Stimulated activated CD8-positive, alpha-beta memory T cell treated with anti-CD3 and anti-CD28 coated beads, Interleukin-15, amount 100 ng/mL, for 24 hours (primary cell): ENCODE measurements at regions not wholly inside any gene's neighbourhood (a gene's known extent, or its start where the extent isn't known, plus 50 kb on each side); places are given as distances from the start of the nearest gene placed in this dataset.

Source experiments
- DNase-seq: peaks from one replicate; pipeline ENCODE4 v3.0.0-alpha.2; 2020; ENCODE audit warnings: low read depth

DNA sequence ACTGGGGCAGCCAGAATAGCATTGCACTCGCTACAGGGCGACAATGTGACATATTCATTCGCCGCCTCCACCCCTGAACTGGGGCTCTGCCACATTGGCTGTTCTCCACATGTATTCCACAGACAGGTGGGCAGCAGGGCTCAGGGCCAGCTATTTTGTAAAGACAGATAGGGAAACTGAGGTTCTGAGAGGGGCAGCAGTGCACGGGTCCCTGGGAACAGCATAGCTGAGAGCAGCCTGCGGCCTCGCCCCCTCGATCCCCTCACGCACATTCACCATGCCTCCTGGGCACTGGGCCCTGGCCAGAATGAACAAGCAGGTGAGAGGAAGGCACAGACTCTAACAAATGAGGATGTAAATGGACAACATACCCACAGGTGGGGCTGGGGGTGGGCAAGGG is 75.0 kb upstream of the SPATA12 start:
- DNase-seq = no peak

GRCh38 chr3:56983427-56983826 is 77.0 kb upstream of the SPATA12 start:
- DNase-seq = no peak

DNA sequence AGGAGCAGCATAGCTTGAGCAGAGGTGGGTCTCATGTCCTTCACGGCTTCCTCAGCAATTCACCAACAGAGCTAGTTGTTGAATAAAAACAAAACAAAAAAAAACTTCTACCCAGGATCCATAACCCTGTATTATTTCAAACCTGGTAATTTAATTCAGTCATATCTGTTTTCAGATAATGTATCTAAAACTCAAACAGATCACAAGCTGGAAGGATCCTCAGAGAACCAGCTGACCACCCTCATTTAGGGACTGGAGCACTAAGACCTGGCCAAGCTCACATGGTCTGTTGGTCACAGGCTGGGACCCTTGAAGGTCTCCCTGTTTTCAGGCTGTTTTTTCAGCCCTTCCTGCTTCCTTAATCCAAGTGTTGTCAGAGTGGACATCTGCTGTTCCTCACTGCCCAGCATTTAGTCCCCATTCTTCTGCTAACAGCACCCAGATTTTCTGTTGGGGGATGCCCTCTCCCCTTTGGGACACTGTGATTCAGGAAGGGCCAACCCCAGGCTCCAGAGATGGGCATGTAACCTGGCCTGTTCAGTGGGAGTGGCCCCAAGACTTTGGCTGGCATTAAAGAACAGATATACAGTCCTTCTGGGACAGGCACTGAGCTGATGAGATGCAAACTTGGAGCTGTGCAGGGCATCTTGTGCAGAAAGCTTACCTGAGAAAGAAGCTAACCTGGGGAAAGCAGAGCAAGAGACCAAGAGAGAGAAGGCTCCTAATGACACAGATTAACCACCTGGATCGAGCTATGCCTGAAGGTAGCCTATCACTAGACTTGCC is 78.8 kb upstream of the SPATA12 start:
- DNase-seq = no peak

DNA sequence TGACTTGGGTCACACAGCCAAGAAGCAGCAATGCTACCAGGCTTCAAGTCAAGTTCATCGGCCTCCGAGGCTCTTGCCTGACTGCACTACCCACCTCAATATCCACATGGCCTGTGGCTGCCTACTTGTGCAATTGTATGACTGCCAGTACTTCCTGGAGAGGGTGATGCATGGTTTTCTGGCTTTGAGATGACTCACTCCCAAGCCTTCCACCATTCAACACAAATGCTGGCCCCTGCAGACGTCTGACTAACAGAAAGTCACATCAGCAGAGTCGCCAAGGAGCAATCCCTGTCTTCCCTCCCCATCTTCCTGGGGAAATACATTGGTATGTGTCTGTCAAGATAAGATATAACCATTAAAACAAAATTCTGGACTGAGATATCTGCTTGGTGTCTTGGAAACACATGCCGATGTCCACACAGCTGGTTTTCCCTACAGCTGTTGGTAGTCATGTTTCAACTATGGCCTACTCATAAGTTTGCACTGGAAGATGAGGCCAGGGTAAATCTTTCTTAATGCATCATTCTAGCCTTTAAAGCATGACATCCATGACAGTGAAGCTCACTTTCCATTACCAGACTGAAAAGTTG is 79.6 kb upstream of the SPATA12 start:
- DNase-seq = no peak

DNA sequence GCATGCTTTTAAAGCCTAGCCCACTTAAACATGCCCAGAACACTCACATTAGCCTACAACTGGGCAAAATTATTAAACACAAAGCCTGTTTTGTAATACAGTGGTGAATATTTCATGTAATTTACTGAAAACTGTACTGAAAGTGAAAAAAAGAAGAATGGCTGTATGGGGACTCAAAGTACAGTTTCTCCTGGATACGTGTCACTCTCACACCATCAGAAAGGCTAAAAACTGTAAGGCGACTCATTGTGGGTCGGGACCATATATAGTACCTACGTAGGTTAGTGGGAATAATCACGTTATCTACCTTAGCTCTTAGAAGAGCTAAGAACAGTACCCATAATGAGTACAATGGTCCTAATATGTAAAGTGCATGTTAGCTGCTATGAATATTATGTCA is 80.2 kb upstream of the SPATA12 start:
- DNase-seq = no peak

DNA sequence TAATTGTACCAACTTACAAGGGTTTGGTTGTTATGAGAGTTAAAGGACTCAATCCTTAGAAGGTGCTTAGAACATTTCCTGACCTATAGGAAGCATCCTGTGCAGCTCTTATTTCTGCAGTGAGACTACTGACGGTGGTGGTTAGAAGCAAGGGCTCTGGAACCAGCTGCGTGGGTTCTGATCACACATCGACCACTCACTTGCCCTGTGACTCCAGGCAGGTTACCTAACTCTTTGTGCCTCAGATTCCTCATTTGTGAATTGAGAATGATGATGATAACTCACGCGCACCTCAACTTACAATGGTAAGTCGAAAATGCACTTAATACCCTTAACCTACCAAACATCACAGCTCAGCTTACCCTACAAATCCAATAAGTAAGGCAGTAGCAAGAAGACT is 80.7 kb upstream of the SPATA12 start:
- DNase-seq = no peak

- DNase-seq = no peak
Observed at GRCh38 chr3:56977561-56977889, 82.9 kb upstream of the SPATA12 start.

DNA sequence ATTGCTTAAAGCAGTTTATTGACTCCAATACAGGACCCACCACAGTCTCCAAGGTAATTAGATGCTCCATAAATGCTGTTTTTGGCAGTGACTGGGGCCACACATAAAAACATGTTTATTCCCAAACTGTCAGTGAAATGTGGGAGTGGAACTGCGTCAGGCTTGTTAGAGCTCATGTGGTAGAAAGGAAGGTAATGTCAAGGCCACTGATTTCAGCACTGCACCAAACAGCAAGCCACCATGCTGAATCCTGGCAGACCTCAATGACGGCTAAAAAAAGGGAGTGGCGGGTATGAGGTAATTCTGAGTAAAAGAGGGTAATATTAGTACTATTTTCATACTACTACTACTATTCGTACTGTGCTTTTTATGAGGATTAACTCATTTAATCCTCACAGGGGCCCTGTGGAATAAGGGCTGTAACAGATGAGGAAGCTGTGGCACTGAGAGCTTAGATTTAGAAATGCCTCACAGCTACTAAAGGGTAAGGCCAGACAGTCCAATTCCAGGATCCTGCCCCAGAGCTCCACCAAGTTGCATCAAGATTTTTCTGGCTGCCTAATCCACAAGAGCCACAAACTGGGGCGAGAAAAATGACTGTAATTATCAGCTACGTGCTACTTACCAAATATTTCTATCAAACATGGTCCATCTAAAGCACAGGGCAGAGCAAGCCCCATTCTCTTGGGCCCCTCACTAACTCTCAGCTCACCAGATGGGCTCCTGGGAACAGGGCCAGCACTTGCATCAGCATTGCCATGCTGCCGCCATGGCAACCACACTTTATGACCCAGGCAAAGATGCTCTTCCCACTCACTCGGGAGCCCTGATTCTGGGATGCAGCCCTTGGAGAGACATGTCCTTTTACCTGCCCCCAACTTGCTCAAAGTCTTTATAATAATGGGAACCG is 83.6 kb upstream of the SPATA12 start:
- DNase-seq = no peak

DNA sequence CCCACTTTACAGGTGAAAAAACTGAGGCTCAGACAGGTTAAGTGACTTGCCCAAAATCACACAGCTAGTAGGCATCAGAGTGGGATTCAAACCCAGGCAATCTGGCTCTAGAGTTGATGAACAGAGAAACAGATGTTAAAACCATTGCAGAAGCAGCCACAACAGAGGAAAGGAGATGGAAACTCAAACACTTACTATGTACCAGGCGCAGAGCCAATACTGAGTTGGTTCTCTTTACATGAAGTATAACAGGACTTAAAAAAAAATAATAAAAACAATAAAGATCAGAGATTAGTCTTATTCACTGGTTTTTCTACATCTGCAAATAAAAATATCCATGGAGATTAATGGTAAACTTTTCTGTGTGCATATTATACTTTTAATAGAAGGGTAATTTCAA is 84.9 kb upstream of the SPATA12 start:
- no peak for DNase-seq

DNA sequence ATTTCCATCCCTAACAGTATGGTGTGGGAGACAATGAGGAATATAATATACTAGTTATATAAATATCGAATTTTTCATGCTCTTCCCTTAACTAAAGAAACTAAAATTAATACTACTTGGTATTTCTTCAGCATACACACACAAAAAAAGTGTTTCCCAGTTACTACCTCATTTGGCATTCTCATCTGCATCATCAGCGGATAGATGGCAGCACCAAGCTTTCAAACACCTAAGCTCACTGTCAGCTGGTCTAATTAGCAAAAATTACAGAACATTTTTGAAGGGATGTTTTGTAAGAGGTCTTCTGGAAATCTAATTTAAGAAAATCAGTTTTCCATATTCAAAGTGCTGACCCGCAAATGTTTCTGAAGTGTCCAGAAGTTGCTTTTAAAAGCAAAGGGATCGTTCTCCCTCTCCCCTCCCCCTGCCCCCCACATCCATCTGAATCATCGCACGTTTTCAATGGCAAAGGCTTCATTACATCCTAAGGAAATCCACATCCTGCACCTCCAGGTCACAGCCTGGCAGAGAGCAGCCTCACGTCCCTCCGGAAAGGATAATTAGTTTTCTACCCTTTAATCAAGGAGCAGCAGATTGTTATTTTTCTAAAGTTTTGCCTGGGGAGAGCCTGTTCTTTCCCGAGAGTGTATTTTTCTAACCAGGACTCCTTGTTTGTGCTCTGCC is 86.1 kb upstream of the SPATA12 start:
- no peak for DNase-seq

DNA sequence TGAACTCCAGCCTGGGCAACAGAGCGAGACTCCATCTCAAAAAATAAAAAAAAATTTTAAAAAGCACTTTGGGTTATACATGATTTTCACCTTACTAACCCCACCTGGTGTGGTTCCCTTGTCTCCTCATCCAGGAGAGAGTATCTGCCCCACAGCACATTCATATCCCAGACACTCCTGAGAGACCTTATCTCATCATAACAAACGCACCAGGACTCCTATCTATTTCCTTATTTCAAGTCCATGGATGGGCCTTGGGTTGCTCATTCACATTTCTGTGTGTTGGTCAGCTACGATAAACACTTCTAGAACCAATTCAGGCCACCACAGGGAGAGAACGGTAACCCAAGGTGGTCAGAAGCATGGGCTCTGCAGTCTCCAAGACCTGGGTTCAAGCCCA is 88.6 kb upstream of the SPATA12 start:
- DNase-seq = no peak

DNA sequence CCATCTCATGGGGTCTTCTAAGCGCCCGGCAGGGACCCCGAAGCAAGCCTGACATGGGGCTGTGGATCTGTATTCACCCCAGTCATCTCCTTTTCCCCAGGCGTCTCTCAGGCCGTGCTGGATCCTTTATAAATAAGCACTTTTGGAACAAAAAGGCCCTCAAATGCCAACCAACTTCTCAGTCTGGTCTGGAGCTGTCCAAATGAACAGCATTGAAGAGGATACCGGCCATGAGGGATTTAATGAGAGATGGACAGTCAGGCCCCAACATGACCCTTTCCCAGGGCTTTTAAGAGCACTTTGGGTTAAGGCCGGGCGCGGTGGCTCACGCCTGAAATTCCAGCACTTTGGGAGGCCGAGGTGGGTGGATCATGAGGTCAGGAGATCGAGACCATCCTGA is 89.2 kb upstream of the SPATA12 start:
- DNase-seq = no peak

- no peak for DNase-seq
Observed at GRCh38 chr3:56970461-56970879, 90.0 kb upstream of the SPATA12 start.

DNA sequence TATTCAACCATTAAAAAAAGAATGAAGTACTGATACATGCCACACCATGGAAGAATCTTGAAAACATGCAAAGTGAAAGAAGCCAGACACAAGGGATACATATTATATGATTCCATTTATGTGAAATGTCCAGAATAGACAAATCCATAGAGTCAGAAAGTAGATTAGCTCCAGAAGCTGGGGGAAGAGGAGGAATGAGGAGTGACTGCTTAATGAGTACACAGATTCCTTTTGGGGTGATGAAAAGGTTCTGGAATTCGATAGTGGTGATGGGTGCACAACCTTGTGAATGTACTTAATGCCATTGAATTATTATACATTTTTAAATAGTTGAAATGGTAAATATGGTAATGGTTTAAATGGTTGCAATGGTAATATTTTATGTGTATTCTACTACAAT is 90.6 kb upstream of the SPATA12 start:
- no peak for DNase-seq

GRCh38 chr3:56966509-56966908 is 94.0 kb upstream of the SPATA12 start:
- no peak for DNase-seq

GRCh38 chr3:56966104-56966503 is 94.4 kb upstream of the SPATA12 start:
- no peak for DNase-seq

- no peak for DNase-seq
Observed at GRCh38 chr3:56962922-56963321, 97.5 kb upstream of the SPATA12 start.

GRCh38 chr3:56962206-56962605 is 98.3 kb upstream of the SPATA12 start:
- no peak for DNase-seq

GRCh38 chr3:56960234-56960917 is 100.1 kb upstream of the SPATA12 start:
- DNase-seq = no peak

- no peak for DNase-seq
Observed at GRCh38 chr3:56958879-56959278, 101.6 kb upstream of the SPATA12 start.

DNA sequence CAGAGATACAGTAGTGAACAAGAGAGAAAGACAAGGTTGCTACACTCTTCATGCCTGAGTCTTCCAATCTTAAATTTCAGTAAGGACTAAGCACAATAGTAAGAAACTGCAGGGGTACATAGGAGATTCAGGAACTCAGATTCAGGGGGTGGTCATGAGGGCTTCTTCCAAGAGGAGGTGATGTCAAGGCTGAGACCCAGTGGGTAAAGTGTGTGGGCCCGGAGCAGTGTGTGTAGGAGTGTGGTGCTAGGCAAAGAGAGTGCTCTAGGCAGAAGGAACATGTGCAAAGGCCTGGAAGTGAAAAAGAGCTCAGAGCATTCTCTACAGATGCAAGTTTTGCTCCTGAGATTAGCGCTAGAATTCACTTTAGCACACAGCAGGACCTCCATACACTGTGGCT is 102.9 kb upstream of the SPATA12 start:
- DNase-seq = no peak

DNA sequence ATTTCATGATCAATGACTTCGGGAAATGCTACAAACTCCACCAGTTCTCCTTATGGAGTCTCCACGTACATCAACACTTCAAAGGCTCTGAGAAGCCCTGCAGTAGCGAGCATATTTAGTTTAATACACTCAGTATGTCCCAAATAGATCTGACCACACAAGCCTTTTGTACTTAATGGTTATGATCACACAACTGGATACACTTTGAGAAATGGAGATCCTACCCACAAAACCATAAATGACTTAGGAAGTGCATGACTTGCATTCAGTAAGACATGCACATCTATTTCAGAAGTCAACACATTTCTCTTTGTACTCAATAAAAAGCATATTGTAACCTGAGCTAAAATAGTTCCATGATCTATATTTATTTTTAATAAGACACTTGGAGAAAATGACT is 103.6 kb upstream of the SPATA12 start:
- DNase-seq = no peak
